H9 (cell line): ENCODE measurements at regions not wholly inside any gene's neighbourhood (a gene's known extent, or its start where the extent isn't known, plus 50 kb on each side); places are given as distances from the start of the nearest gene placed in this dataset.

Experiments
- DNase-seq: peaks from one replicate; pipeline ENCODE4 v3.0.0-alpha.2; 2017
- H2AFZ ChIP-seq: one replicate; pipeline ENCODE4 v1.6.1; 2013; ENCODE audit warnings: mild to moderate bottlenecking, low read length, control low read depth, moderate library complexity
- H2AK5ac ChIP-seq: 2 replicates; pipeline ENCODE4 v1.6.1; 2013; ENCODE audit warnings: low read length, control low read depth, mixed read lengths; ENCODE audit not compliant: insufficient read length
- H2BK120ac ChIP-seq: one replicate; pipeline ENCODE4 v1.6.1; 2013; ENCODE audit warnings: low read depth, mild to moderate bottlenecking, low read length, control low read depth, inconsistent platforms; ENCODE audit not compliant: poor library complexity, severe bottlenecking
- H2BK12ac ChIP-seq: 2 replicates; pipeline ENCODE4 v1.6.1; 2013; ENCODE audit warnings: low read length, control low read depth, mixed read lengths, low read depth; ENCODE audit not compliant: insufficient read length
- H2BK15ac ChIP-seq: 2 replicates; pipeline ENCODE4 v1.6.1; 2013; ENCODE audit warnings: low read depth, low read length, control low read depth
- H2BK20ac ChIP-seq: one replicate; pipeline ENCODE4 v1.6.1; 2013; ENCODE audit warnings: low read depth, mild to moderate bottlenecking, low read length, control low read depth, inconsistent platforms; ENCODE audit not compliant: poor library complexity, severe bottlenecking
- H2BK5ac ChIP-seq: 2 replicates; pipeline ENCODE4 v1.6.1; 2013; ENCODE audit warnings: low read length, control low read depth, mixed read lengths; ENCODE audit not compliant: insufficient read length
- H3K14ac ChIP-seq: 2 replicates; pipeline ENCODE4 v1.6.1; 2013; ENCODE audit warnings: low read length, control low read depth; ENCODE audit not compliant: insufficient read depth
- H3K18ac ChIP-seq: 2 replicates; pipeline ENCODE4 v1.6.1; 2013; ENCODE audit warnings: low read depth, mild to moderate bottlenecking, mixed read lengths, low read length, control low read depth; ENCODE audit not compliant: insufficient read length
- H3K23ac ChIP-seq: 2 replicates; pipeline ENCODE4 v1.6.1; 2013; ENCODE audit warnings: low read length, control low read depth, mixed read lengths, low read depth; ENCODE audit not compliant: insufficient read length
- H3K23me2 ChIP-seq: 2 replicates; pipeline ENCODE4 v1.6.1; 2013; ENCODE audit warnings: low read depth, mild to moderate bottlenecking, mixed read lengths, low read length, control low read depth; ENCODE audit not compliant: insufficient read length, poor library complexity, severe bottlenecking
- H3K27ac ChIP-seq: 2 replicates; pipeline ENCODE4 v1.5.1; 2013; ENCODE audit warnings: low read length, control low read depth, mixed read lengths, low read depth; ENCODE audit not compliant: insufficient read length
- H3K27me3 ChIP-seq: 2 replicates; pipeline ENCODE4 v1.6.1; 2013; ENCODE audit warnings: low read length, control low read depth, inconsistent platforms; ENCODE audit not compliant: insufficient read depth
- H3K4ac ChIP-seq: 2 replicates; pipeline ENCODE4 v1.6.1; 2013; ENCODE audit warnings: low read depth, mild to moderate bottlenecking, control low read depth, inconsistent platforms, low read length, moderate library complexity
- H3K4me1 ChIP-seq: 2 replicates; pipeline ENCODE4 v1.6.1; 2013; ENCODE audit warnings: low read length, control low read depth, inconsistent platforms; ENCODE audit not compliant: insufficient read depth
- H3K4me2 ChIP-seq: 2 replicates; pipeline ENCODE4 v1.6.1; 2013; ENCODE audit warnings: low read length, control low read depth, mixed read lengths; ENCODE audit not compliant: insufficient read length, insufficient read depth
- H3K56ac ChIP-seq: 2 replicates; pipeline ENCODE4 v1.6.1; 2013; ENCODE audit warnings: low read depth, mild to moderate bottlenecking, mixed read lengths, low read length, control low read depth; ENCODE audit not compliant: insufficient read length
- H3K79me1 ChIP-seq: 2 replicates; pipeline ENCODE4 v1.6.1; 2013; ENCODE audit warnings: low read depth, mild to moderate bottlenecking, moderate library complexity, low read length, control low read depth, inconsistent platforms; ENCODE audit not compliant: insufficient read depth, poor library complexity, severe bottlenecking
- H3K79me2 ChIP-seq: 2 replicates; pipeline ENCODE4 v1.6.1; 2013; ENCODE audit warnings: low read length, control low read depth, inconsistent platforms; ENCODE audit not compliant: insufficient read depth
- H3K9ac ChIP-seq: 2 replicates; pipeline ENCODE4 v1.6.1; 2013; ENCODE audit warnings: low read length, control low read depth, mixed read lengths; ENCODE audit not compliant: insufficient read length; ENCODE audit errors: extremely low read depth
- H3K9me3 ChIP-seq: one replicate; pipeline ENCODE4 v1.6.1; 2013; ENCODE audit warnings: low read depth, low read length, inconsistent platforms; ENCODE audit not compliant: control insufficient read depth
- H3T11ph ChIP-seq: one replicate; pipeline ENCODE4 v1.6.1; 2013; ENCODE audit warnings: mild to moderate bottlenecking, low read length, control low read depth, inconsistent platforms
- H4K20me1 ChIP-seq: one replicate; pipeline ENCODE4 v1.6.1; 2013; ENCODE audit not compliant: control insufficient read depth, insufficient read length, insufficient read depth
- H4K5ac ChIP-seq: 2 replicates; pipeline ENCODE4 v1.6.1; 2013; ENCODE audit warnings: low read depth, mild to moderate bottlenecking, mixed read lengths, low read length, control low read depth; ENCODE audit not compliant: insufficient read length
- H4K8ac ChIP-seq: replicated peaks from 2 replicates; pipeline ENCODE4 v1.6.1; 2013; ENCODE audit warnings: low read length, control low read depth, mixed read lengths, low read depth; ENCODE audit not compliant: insufficient read length
- H4K91ac ChIP-seq: 2 replicates; pipeline ENCODE4 v1.6.1; 2013; ENCODE audit warnings: low read depth, mild to moderate bottlenecking, moderate library complexity, mixed read lengths, low read length, control low read depth; ENCODE audit not compliant: insufficient read length
- H3K27ac Mint-ChIP-seq, 3 experiments: 2 replicates in 2 of 3; 3 replicates in 1 of 3; pipeline ENCODE4 v1.8.0; 2020 to 2021; ENCODE audit warnings: mixed read lengths in 3 of 3, mild to moderate bottlenecking in 1 of 3, moderate library complexity in 1 of 3
- H3K27me3 Mint-ChIP-seq: 2 replicates; pipeline ENCODE4 v1.8.0; 2021; ENCODE audit warnings: low read depth, mild to moderate bottlenecking, moderate library complexity, mixed read lengths
- H3K36me3 Mint-ChIP-seq, 3 experiments: 2 replicates in 2 of 3; 3 replicates in 1 of 3; pipeline ENCODE4 v1.8.0; 2020 to 2021; ENCODE audit warnings: low read depth in 3 of 3, mixed read lengths in 3 of 3; ENCODE audit not compliant: insufficient read depth in 1 of 3
- H3K4me1 Mint-ChIP-seq, 2 experiments: 2 replicates each; pipeline ENCODE4 v1.8.0; 2020; ENCODE audit warnings: mixed read lengths in 2 of 2
- H3K4me3 Mint-ChIP-seq, 2 experiments: 2 replicates in 1 of 2; 3 replicates in 1 of 2; pipeline ENCODE4 v1.8.0; 2020 to 2021; ENCODE audit warnings: mild to moderate bottlenecking in 2 of 2, mixed read lengths in 2 of 2, moderate library complexity in 1 of 2
- H3K9me3 Mint-ChIP-seq, 2 experiments: 2 replicates in 1 of 2; 3 replicates in 1 of 2; pipeline ENCODE4 v1.8.0; 2020; ENCODE audit warnings: mild to moderate bottlenecking in 2 of 2, mixed read lengths in 2 of 2, moderate library complexity in 1 of 2
- WGBS: extraction: QIAGEN DNeasy Blood & Tissue Kit; methylation state at CpG from one replicate; pipeline ENCODE4 v1.1.7; 2013; ENCODE audit warnings: missing lambda C conversion rate, low lambda C conversion rate, mixed read lengths; ENCODE audit not compliant: insufficient read length; ENCODE audit errors: extremely low coverage; 5-methylcytosine and 5-hydroxymethylcytosine counted together
- TF ChIP-seq, protein P1 (sequence below): fragments of 200-600 bp; sonication (generic); conservative IDR thresholded peaks from 3 replicates; pipeline ENCODE4 v1.8.0; 2021; ENCODE audit warnings: antibody characterized with exemption, mild to moderate bottlenecking

DNA sequence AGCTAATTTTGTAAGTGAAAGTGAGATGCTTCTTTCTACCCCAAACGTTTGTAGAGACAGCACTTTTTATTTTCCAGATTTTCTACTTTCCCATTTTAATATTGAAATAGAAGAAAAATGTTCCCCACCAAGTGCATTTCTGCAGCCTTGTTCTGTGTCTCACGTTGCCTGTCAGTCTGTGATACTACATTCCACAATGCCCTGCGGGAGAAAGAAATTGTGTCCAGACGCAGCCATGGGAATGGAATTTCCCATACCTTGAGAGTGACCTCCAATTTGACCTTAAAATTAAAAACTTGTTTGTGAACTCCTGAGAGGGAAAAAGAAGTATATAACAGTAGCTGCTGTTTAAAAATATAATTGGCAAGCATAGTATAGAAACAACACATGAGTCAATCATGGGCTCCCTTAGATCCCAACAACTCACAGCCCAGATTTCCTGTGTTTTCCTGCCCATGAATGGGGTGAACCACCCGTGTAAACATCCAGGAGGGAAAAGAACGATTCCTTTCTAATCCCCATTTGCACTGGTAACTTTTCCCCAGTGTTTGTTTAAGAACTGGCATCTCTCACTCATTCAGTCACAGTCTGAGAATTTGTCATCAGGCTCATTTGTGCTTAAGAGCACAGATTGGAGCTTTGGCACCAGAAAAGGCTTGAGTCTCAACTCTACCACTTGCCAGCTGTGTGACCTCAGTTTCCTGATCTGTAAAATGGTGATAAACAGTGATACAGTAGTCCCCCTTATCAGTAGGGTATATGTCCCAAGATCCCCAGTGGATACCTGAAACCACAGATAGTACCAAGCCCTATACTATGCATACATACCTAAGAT lies 166.1 kb upstream of the ZNF521 start:
- Mint-ChIP-seq H3K27ac (no peak overlapping the region), H3K4me1 (peaks cover 2 to 8% of the 10 kb centered on the region in 2 experiments; a peak in 3 of 4 replicates), H3K4me3 (no peak overlapping the region), H3K9me3 (peaks cover 0 to 2% of the 10 kb centered on the region in 2 experiments; a peak in 1 of 5 replicates), H3K27me3 (no peaks in the 10 kb centered on the region; the same call in none of the 2 replicates), H3K36me3 (no peaks in the 10 kb centered on the region; a peak in 1 of 7 replicates)
- no peaks in the 10 kb centered on the region for H3K9me3 ChIP-seq
- no peak overlapping the region for H2AFZ ChIP-seq
- H3K23me2 ChIP-seq = no peaks in the 10 kb centered on the region
- no peaks in the 10 kb centered on the region for H3K79me2 ChIP-seq
- no peak overlapping the region for H3K23ac ChIP-seq
- no peaks in the 10 kb centered on the region for H3K4me1 ChIP-seq
- no peak overlapping the region for H2BK15ac ChIP-seq
- no peaks in the 10 kb centered on the region for H3K27me3 ChIP-seq
- H3K56ac ChIP-seq = no peak overlapping the region
- H2BK20ac ChIP-seq = no peak overlapping the region
- H4K91ac ChIP-seq = no peak overlapping the region
- no peak overlapping the region for H4K5ac ChIP-seq
- no peak overlapping the region for H3K9ac ChIP-seq
- no peak overlapping the region for H2BK5ac ChIP-seq
- H3K4me2 ChIP-seq = no peak overlapping the region
- H3K14ac ChIP-seq = no peak overlapping the region
- no peaks in the 10 kb centered on the region for H3K79me1 ChIP-seq
- no peak overlapping the region for H3K4ac ChIP-seq
- H2AK5ac ChIP-seq = no peak overlapping the region
- DNase-seq = no peak
- no peak overlapping the region for H4K8ac ChIP-seq
- no peaks in the 10 kb centered on the region for H4K20me1 ChIP-seq
- no CpG with 5 or more reads among the region's 6 CpGs for WGBS
- no peak overlapping the region for H2BK120ac ChIP-seq
- H3T11ph ChIP-seq = no peak overlapping the region
- H2BK12ac ChIP-seq = no peak overlapping the region
- TF ChIP-seq, protein P1, sequence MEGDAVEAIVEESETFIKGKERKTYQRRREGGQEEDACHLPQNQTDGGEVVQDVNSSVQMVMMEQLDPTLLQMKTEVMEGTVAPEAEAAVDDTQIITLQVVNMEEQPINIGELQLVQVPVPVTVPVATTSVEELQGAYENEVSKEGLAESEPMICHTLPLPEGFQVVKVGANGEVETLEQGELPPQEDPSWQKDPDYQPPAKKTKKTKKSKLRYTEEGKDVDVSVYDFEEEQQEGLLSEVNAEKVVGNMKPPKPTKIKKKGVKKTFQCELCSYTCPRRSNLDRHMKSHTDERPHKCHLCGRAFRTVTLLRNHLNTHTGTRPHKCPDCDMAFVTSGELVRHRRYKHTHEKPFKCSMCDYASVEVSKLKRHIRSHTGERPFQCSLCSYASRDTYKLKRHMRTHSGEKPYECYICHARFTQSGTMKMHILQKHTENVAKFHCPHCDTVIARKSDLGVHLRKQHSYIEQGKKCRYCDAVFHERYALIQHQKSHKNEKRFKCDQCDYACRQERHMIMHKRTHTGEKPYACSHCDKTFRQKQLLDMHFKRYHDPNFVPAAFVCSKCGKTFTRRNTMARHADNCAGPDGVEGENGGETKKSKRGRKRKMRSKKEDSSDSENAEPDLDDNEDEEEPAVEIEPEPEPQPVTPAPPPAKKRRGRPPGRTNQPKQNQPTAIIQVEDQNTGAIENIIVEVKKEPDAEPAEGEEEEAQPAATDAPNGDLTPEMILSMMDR = no peak
- H3K18ac ChIP-seq = no peak overlapping the region
- no peak overlapping the region for H3K27ac ChIP-seq
